ENCODE measurements at regions not wholly inside any gene's neighbourhood (a gene's known extent, or its start where the extent isn't known, plus 50 kb on each side); places are given as distances from the start of the nearest gene placed in this dataset.
"Not testable (repeated sequence)": the region's sequence is repeated elsewhere in the genome, so short reads cannot be mapped to it uniquely, and the experiment has no call there.

- WGBS (ENCODE audit: low lambda C conversion rate) = 4% methylated on average over 2 of the region's 2 CpGs
- no peak overlapping the region for H3K4me2 ChIP-seq
- no peaks in the 10 kb centered on the region for H3K4me1 ChIP-seq (ENCODE audit: control insufficient read depth in 1 of 2, insufficient read depth in 2 of 2, low read depth in 1 of 2, low read length in 1 of 2)
- no peak overlapping the region for H2AFZ ChIP-seq (ENCODE audit: low read depth)
- no peaks in the 10 kb centered on the region for H3K9me2 ChIP-seq
- no peaks in the 10 kb centered on the region for H3K9me3 ChIP-seq
- CTCF ChIA-PET = no interaction called here
- H3K79me2 ChIP-seq (ENCODE audit: insufficient read depth) = no peaks in the 10 kb centered on the region
- DNase-seq = no peak
- no peak overlapping the region for H3K4me3 ChIP-seq (ENCODE audit: low read depth in 2 of 2, low read length in 1 of 2)
- H3K27ac ChIP-seq (ENCODE audit: low read depth in 2 of 2, low read length in 1 of 2) = no peak overlapping the region
- H3K9ac ChIP-seq = no peak overlapping the region
- no peaks in the 10 kb centered on the region for H4K20me1 ChIP-seq (ENCODE audit: insufficient read depth)
- POLR2A ChIA-PET = no interaction called here
- H3F3A ChIP-seq (replicated peaks; ENCODE audit: insufficient read depth) = no peaks in the 10 kb centered on the region
- H3K36me3 ChIP-seq (replicated peaks in 1 of 2; ENCODE audit: control insufficient read depth in 1 of 2, insufficient read depth in 2 of 2, low read length in 1 of 2) = no peaks in the 10 kb centered on the region
- TF ChIP-seq NRF1 (IDR thresholded peaks at IDR 0.05; ENCODE audit: low read depth, low read length) = no peak
- TF ChIP-seq GABPA (IDR thresholded peaks at IDR 0.05; ENCODE audit: low read depth) = no peak
- TF ChIP-seq REST (IDR thresholded peaks at IDR 0.05; ENCODE audit: low read depth, low read length) = no peak
- TF ChIP-seq EP300 (IDR thresholded peaks at IDR 0.05; ENCODE audit: borderline replicate concordance in 1 of 2, low read depth in 1 of 2, low read length in 1 of 2) = no peak
- TF ChIP-seq POLR2AphosphoS5 (IDR thresholded peaks at IDR 0.05; ENCODE audit: low read depth, low read length) = no peak
- no peak for TF ChIP-seq JUND (IDR thresholded peaks at IDR 0.05)
- TF ChIP-seq SIN3A (IDR thresholded peaks at IDR 0.05; ENCODE audit: borderline replicate concordance, low read depth, low read length) = no peak
- TF ChIP-seq USF1 (IDR thresholded peaks at IDR 0.05; ENCODE audit: borderline replicate concordance, low read depth) = no peak
- no peak for TF ChIP-seq RCOR1 (IDR thresholded peaks at IDR 0.05; ENCODE audit: low read length)
- TF ChIP-seq TAF1 (IDR thresholded peaks at IDR 0.05; ENCODE audit: borderline replicate concordance, low read depth, low read length) = no peak
- TF ChIP-seq ELF1 (IDR thresholded peaks at IDR 0.05) = no peak
- no peak for TF ChIP-seq USF2 (IDR thresholded peaks at IDR 0.05; ENCODE audit: borderline replicate concordance, low read depth, low read length)
- no peak for TF ChIP-seq RFX5 (IDR thresholded peaks at IDR 0.05; ENCODE audit: low read length)
- no peak for TF ChIP-seq FOXJ3 (CRISPR knock-in tag; IDR thresholded peaks at IDR 0.05)
- no peak for TF ChIP-seq FOSL2 (IDR thresholded peaks at IDR 0.05; ENCODE audit: borderline replicate concordance, low read depth)
- TF ChIP-seq SMC3 (IDR thresholded peaks at IDR 0.05; ENCODE audit: low read depth, low read length) = no peak
- TF ChIP-seq FOXM1 (IDR thresholded peaks at IDR 0.05; ENCODE audit: low read depth) = no peak
- TF ChIP-seq CTCF (IDR thresholded peaks at IDR 0.05) = no peak
- no peak for TF ChIP-seq EZH2phosphoT487 (IDR thresholded peaks at IDR 0.05; ENCODE audit: borderline replicate concordance, low read depth)
- H3K27me3 ChIP-seq (ENCODE audit: insufficient read depth) = no peaks in the 10 kb centered on the region
Observed at GRCh38 chr4:104272966-104273365, 221.7 kb downstream of the CXXC4 start.

- H3K9me2 ChIP-seq; H3K4me2 ChIP-seq; H3K4me1 ChIP-seq (ENCODE audit: control insufficient read depth in 1 of 2, insufficient read depth in 2 of 2, low read depth in 1 of 2, low read length in 1 of 2); H3K4me3 ChIP-seq (ENCODE audit: low read depth in 2 of 2, low read length in 1 of 2); H3K9ac ChIP-seq; DNase-seq; H3K27ac ChIP-seq (ENCODE audit: low read depth in 2 of 2, low read length in 1 of 2); H3F3A ChIP-seq (replicated peaks; ENCODE audit: insufficient read depth); H2AFZ ChIP-seq (ENCODE audit: low read depth); H4K20me1 ChIP-seq (ENCODE audit: insufficient read depth); H3K79me2 ChIP-seq (ENCODE audit: insufficient read depth); CTCF ChIA-PET; H3K27me3 ChIP-seq (ENCODE audit: insufficient read depth); POLR2A ChIA-PET; H3K36me3 ChIP-seq (replicated peaks in 1 of 2; ENCODE audit: control insufficient read depth in 1 of 2, insufficient read depth in 2 of 2, low read length in 1 of 2); H3K9me3 ChIP-seq: not testable (repeated sequence)
- 62% methylated on average over 4 of the region's 5 CpGs for WGBS (ENCODE audit: low lambda C conversion rate)
Observed at GRCh38 chr4:104269603-104270002, 225.1 kb downstream of the CXXC4 start.

Measured in SK-N-SH (cell line).